HCT116 (cell line): ENCODE measurements at regions not wholly inside any gene's neighbourhood (a gene's known extent, or its start where the extent isn't known, plus 50 kb on each side); places are given as distances from the start of the nearest gene placed in this dataset.

ENCODE experiments used
- CTCF ChIP-seq, 3 experiments: fragments of 200-600 bp in 1 of 3; sonication (generic) in 1 of 3; IDR thresholded peaks in 2 of 3; conservative IDR thresholded peaks in 1 of 3; 2 replicates each; pipeline ENCODE4 v1.5.1; 2012 to 2017; ENCODE audit warnings: low read depth in 2 of 3, low read length in 2 of 3, antibody characterized with exemption in 1 of 3, borderline replicate concordance in 1 of 3, control low read depth in 1 of 3, mild to moderate bottlenecking in 1 of 3, mixed read lengths in 1 of 3, mixed run types in 1 of 3, moderate library complexity in 1 of 3; ENCODE audit not compliant: insufficient read depth in 1 of 3
- EGR1 ChIP-seq: IDR thresholded peaks from 2 replicates; pipeline ENCODE4 v1.6.1; 2012; ENCODE audit warnings: low read depth
- EZH2phosphoT487 ChIP-seq: fragments of 200-600 bp; IDR thresholded peaks from 2 replicates; pipeline ENCODE4 v1.6.1; 2018; ENCODE audit warnings: antibody characterized with exemption, borderline replicate concordance
- POLR2A ChIP-seq: IDR thresholded peaks from 2 replicates; pipeline ENCODE4 v1.7.0; 2011; ENCODE audit warnings: borderline replicate concordance; ENCODE audit not compliant: insufficient read depth, insufficient read length; ENCODE audit errors: extremely low read depth
- RAD21 ChIP-seq: IDR thresholded peaks from 2 replicates; pipeline ENCODE4 v1.6.1; 2012; ENCODE audit warnings: low read depth, mild to moderate bottlenecking
- SP1 ChIP-seq: IDR thresholded peaks from 2 replicates; pipeline ENCODE4 v1.6.1; 2012; ENCODE audit warnings: low read depth
- TCF7L2 ChIP-seq: IDR thresholded peaks from 2 replicates; pipeline ENCODE4 v1.7.0; 2011; ENCODE audit warnings: borderline replicate concordance, inconsistent platforms; ENCODE audit not compliant: insufficient read depth, insufficient read length; ENCODE audit errors: extremely low read depth
- TF ChIP-seq, protein P1 (sequence below): IDR thresholded peaks from 2 replicates; pipeline ENCODE4 v1.6.1; 2012; ENCODE audit warnings: low read depth

DNA sequence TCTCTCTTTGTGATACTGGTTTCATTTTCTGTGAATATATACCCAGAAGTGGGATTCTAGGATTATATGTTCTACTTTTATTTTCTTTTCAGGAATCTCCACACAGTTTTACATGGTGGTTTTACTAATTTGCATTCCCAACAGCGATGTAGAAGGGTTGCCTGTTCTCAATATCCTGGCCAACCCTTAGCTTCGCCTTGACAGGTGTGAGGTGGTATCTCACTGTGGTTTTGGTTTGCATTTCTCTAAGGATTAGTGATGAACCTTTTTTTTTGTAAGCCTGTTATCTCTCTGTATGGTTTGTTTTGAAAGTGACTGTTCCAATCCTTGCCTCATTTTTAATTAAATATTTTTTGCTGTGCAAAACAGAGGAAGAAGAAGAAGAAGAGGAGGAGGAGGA, 937.7 kb downstream of the CDH8 start:
- TF ChIP-seq CTCF (IDR thresholded peaks at IDR 0.05 in 2 of 3, conservative IDR thresholded peaks at IDR 0.05 in 1 of 3; ENCODE audit: borderline replicate concordance in 1 of 3, insufficient read depth in 1 of 3, low read depth in 2 of 3, low read length in 2 of 3) (no peak), EGR1 (no peak), POLR2A (no peak), SP1 (no peak), TCF7L2 (no peak), RAD21 (no peak), EZH2phosphoT487 (no peak)
- TF ChIP-seq, protein P1, sequence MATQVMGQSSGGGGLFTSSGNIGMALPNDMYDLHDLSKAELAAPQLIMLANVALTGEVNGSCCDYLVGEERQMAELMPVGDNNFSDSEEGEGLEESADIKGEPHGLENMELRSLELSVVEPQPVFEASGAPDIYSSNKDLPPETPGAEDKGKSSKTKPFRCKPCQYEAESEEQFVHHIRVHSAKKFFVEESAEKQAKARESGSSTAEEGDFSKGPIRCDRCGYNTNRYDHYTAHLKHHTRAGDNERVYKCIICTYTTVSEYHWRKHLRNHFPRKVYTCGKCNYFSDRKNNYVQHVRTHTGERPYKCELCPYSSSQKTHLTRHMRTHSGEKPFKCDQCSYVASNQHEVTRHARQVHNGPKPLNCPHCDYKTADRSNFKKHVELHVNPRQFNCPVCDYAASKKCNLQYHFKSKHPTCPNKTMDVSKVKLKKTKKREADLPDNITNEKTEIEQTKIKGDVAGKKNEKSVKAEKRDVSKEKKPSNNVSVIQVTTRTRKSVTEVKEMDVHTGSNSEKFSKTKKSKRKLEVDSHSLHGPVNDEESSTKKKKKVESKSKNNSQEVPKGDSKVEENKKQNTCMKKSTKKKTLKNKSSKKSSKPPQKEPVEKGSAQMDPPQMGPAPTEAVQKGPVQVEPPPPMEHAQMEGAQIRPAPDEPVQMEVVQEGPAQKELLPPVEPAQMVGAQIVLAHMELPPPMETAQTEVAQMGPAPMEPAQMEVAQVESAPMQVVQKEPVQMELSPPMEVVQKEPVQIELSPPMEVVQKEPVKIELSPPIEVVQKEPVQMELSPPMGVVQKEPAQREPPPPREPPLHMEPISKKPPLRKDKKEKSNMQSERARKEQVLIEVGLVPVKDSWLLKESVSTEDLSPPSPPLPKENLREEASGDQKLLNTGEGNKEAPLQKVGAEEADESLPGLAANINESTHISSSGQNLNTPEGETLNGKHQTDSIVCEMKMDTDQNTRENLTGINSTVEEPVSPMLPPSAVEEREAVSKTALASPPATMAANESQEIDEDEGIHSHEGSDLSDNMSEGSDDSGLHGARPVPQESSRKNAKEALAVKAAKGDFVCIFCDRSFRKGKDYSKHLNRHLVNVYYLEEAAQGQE = no peak
